Body of pancreas (tissue), 4 donors: ENCODE measurements at regions not wholly inside any gene's neighbourhood (a gene's known extent, or its start where the extent isn't known, plus 50 kb on each side); places are given as distances from the start of the nearest gene placed in this dataset.

Source experiments
- POLR2A ChIP-seq, 3 donors: fragments of 450-650 bp; IDR thresholded peaks; one replicate each; pipeline ENCODE4 v1.6.1; 2016; ENCODE audit warnings: antibody characterized with exemption in 3 of 3, mild to moderate bottlenecking in 2 of 3
- TF ChIP-seq, protein P1 (sequence below), 7 experiments: fragments of 450-650 bp in 4 of 7; fragments of 200-600 bp in 3 of 7; sonication (generic) in 3 of 7; IDR thresholded peaks; one replicate each; pipeline ENCODE4 v1.5.1; 2016 to 2019; ENCODE audit warnings: antibody characterized with exemption in 7 of 7

- TF ChIP-seq, protein P1, sequence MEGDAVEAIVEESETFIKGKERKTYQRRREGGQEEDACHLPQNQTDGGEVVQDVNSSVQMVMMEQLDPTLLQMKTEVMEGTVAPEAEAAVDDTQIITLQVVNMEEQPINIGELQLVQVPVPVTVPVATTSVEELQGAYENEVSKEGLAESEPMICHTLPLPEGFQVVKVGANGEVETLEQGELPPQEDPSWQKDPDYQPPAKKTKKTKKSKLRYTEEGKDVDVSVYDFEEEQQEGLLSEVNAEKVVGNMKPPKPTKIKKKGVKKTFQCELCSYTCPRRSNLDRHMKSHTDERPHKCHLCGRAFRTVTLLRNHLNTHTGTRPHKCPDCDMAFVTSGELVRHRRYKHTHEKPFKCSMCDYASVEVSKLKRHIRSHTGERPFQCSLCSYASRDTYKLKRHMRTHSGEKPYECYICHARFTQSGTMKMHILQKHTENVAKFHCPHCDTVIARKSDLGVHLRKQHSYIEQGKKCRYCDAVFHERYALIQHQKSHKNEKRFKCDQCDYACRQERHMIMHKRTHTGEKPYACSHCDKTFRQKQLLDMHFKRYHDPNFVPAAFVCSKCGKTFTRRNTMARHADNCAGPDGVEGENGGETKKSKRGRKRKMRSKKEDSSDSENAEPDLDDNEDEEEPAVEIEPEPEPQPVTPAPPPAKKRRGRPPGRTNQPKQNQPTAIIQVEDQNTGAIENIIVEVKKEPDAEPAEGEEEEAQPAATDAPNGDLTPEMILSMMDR (IDR thresholded peaks at IDR 0.05), result no peak
- no peak for TF ChIP-seq POLR2A (IDR thresholded peaks at IDR 0.05)
Observed at GRCh38 chr9:82260691-82261090, 272.1 kb downstream of the SPATA31D1 start.
